GM12874 (cell line): ENCODE measurements at regions not wholly inside any gene's neighbourhood (a gene's known extent, or its start where the extent isn't known, plus 50 kb on each side); places are given as distances from the start of the nearest gene placed in this dataset.
A peak's percentile ranks its signal among the peaks of the same experiment; 100 is the strongest.

Experiments
- TF ChIP-seq, protein P1 (sequence below): IDR thresholded peaks from 2 replicates; pipeline ENCODE4 v1.5.1; 2011; ENCODE audit warnings: low read depth, mild to moderate bottlenecking, control low read depth, low read length, moderate library complexity; ENCODE audit not compliant: insufficient read depth

DNA sequence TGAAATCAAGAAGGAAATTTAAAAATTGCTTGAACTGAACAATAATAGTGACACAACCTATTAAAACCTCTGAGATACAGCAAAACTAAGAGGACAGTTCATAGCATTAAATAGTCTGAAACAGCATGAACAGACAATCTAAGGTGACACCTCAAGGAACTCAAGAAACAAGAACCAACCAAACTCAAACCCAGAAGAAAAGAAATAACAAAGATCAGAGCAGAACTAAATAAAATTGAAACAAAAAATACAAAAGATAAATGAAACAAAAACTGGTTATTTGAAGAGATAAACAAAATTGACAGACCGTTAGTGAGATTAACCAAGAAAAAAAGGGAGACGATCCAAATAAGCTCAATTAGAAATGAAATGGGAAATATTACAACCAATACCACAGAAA lies 122.8 kb upstream of the TOP3B start:
- TF ChIP-seq, protein P1, sequence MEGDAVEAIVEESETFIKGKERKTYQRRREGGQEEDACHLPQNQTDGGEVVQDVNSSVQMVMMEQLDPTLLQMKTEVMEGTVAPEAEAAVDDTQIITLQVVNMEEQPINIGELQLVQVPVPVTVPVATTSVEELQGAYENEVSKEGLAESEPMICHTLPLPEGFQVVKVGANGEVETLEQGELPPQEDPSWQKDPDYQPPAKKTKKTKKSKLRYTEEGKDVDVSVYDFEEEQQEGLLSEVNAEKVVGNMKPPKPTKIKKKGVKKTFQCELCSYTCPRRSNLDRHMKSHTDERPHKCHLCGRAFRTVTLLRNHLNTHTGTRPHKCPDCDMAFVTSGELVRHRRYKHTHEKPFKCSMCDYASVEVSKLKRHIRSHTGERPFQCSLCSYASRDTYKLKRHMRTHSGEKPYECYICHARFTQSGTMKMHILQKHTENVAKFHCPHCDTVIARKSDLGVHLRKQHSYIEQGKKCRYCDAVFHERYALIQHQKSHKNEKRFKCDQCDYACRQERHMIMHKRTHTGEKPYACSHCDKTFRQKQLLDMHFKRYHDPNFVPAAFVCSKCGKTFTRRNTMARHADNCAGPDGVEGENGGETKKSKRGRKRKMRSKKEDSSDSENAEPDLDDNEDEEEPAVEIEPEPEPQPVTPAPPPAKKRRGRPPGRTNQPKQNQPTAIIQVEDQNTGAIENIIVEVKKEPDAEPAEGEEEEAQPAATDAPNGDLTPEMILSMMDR = no peak

DNA sequence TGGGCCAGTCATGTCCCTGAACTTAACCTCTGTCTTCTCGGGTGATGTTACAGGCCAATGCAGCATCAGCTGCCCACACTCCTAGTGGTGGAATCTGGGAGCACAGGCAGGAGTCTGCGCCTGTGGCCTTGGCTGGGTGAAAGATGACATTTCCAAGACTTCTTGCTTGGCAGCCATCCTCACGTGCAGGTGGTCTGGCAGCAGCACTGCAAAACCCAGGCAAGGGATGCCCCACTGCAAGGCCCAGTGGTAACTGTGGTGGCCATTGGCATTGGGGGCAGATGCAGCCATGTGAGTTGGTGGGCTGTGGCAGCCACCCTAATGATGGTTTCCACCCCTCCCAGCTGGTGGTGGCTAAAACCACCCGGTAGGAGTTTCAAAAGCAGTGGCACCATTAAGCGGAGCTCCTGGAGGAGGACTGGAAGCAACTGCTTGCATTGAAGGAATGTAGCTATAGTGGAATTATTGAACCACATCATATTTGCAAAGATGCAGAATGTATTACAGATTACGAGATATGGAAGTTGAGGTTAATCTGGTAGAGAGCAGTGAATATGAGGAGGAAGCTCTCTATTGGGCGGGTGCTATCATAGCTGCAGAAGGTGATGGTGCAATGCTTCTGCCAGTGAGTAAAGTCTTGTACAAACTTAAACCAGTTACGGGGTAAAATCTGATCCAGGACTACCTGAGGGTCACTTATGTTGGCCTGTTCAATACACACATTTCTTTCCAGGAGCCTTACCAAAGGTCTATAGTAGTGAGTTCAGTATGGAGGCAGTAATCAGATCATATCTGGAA lies 120.7 kb upstream of the TOP3B start:
- TF ChIP-seq, protein P1 = peak; percentile 54

DNA sequence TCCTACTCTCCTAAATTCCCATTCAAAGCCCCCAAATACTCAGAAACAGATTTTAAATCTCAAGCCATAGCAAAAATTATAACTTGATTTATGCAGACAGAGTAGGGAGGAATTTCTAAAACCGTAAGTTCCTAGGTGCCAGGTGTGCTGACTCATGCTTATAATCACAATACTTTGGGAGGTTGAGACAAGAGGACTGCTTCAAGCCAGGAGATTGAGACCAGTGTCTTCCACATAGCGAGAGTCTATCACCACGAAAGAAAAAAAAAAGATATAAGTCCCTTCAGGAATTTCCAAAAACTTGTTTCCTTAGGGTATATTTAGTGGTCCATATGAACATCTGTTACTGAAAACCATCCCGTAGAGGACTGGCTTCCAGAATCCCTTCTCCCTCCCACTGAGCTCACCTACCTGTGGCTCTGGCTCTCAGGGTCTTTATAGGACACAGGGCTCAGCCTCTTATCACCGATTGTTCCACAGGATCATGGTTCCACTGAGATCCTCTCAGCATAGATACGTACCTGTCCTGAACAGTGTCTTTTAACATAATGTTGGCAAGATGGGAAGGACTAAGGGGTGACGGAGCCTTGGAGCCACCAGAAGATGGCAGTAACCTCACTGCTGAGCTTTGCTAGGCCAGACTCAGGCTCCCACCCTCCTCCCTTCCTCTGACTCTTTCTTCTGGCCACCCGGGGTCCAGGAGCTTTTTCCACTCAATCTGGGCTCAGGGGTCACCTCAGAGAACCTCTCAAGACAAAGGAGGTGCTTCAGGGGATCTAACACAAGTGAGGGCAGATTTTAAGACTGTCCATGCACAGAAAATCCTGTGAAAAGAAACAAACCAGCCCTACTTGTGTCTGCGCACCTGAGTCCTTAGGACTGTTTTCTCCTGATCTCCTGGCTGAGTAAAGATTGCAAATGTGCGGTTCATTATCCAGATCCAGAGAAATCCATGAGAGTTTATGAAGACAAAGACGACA lies 117.5 kb upstream of the TOP3B start:
- TF ChIP-seq, protein P1 = 0 out of 2 replicates have a peak, but pooled peaks have one; percentile 21

DNA sequence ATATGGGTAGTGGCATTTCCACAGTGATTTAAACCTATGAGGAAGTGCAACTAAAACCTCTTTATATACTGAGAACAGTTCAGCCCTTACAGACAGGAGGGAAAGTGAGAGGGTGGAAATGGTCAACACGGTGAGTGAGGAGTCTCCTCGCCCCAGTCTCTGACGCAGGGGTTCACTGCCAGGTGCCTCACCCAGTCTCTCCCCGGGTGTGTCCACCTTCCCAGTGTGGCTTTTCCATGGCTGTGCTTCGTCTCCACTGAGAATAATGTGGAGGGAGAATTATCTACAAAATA lies 116.6 kb upstream of the TOP3B start:
- TF ChIP-seq, protein P1 = no peak

DNA sequence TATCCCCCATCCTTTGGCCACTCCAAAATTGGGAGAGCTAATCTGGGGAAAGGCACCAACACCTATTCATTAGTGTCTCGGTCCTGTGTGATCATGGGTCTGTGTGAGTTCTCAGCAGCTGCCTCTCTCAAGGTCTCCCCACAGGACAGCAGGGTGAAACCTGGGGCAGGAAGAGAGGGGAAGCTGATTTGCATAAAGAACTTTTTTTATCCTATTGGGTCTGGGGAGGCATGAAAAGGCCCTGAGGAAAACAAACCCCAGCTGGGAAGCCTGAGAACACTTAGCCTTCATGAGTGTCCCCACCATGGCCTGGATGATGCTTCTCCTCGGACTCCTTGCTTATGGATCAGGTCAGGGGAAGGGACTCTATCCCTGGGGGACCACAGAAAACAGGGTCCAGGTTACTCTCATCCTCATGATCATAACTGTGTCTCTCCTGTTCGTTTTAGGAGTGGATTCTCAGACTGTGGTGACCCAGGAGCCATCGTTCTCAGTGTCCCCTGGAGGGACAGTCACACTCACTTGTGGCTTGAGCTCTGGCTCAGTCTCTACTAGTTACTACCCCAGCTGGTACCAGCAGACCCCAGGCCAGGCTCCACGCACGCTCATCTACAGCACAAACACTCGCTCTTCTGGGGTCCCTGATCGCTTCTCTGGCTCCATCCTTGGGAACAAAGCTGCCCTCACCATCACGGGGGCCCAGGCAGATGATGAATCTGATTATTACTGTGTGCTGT lies 116.0 kb upstream of the TOP3B start:
- TF ChIP-seq, protein P1 = no peak

DNA sequence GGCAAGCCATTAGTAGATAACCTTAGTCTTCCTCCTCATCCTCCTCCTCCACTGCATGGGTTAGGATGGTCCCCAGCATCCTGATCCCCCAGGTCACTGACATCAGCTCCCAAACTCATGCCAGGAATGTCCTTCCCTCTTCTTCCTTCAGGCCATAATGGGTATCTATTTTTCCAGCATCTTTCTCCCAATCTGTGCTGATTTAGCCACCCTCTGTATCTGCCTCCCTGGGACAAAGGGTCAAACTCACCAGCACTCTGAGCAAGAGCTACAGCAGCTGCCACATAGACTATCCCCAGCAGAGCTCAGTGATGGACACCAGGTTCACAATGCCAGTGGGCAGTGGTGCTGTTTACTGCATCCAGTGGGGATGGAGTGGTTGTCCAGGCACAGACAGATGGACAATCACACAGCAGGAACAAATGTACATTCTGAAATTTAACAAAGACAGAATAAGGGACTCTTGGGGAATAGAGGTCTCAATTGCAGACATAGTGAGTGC lies 115.2 kb upstream of the TOP3B start:
- TF ChIP-seq, protein P1 = no peak
